ENCODE measurements at regions not wholly inside any gene's neighbourhood (a gene's known extent, or its start where the extent isn't known, plus 50 kb on each side); places are given as distances from the start of the nearest gene placed in this dataset.

DNA sequence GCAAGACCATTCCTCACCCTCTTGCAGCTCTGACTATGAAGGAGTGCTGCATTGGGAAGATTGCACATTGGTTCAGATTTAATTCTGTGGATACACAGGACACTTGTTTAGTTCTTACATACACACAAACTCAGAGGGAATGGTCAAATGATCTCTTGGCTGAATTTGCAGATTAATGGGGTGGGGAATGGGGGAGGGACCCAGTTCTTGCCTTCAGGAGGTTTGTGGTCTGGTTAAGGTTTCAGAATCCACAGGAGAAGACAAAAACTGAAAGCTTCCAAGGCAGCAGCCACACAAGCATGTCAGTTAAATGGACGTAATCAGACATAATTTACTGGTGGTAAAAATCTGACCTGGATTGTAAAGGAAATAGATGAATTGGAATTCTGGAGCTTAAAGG is 257.1 kb upstream of the ROPN1 start:
- no TSS peak for BruUV-seq (replicated peaks)
- no peaks in the 10 kb centered on the region for H3K36me3 ChIP-seq (ENCODE audit: low read depth)
- no peak for DNase-seq
- no peaks in the 10 kb centered on the region for H3K9me3 ChIP-seq (ENCODE audit: insufficient read depth, low read depth)
- CTCF ChIA-PET, result interaction anchor here (0.8 kb wide), 1 partner anchor 12 kb away, joined by 3 read pairs; no protein-coding TSS in a partner anchor
- H3F3A ChIP-seq (ENCODE audit: insufficient read depth, low read depth), result no peaks in the 10 kb centered on the region
- no peaks in the 10 kb centered on the region for H3K4me1 ChIP-seq (replicated peaks; ENCODE audit: insufficient read depth)
- no peaks in the 10 kb centered on the region for H3K79me2 ChIP-seq (ENCODE audit: low read depth)
- intact Hi-C loops (cut with micrococcal nuclease; ENCODE audit: unreplicated experiment), result no loop called here
- H3K4me3 ChIP-seq, result no peak overlapping the region
- no peaks in the 10 kb centered on the region for H4K20me1 ChIP-seq (ENCODE audit: insufficient read depth)
- H3K4me2 ChIP-seq, result no peak overlapping the region
- no peak for TF ChIP-seq EZH2 (IDR thresholded peaks at IDR 0.05; ENCODE audit: low read depth)
- TF ChIP-seq, protein P1, sequence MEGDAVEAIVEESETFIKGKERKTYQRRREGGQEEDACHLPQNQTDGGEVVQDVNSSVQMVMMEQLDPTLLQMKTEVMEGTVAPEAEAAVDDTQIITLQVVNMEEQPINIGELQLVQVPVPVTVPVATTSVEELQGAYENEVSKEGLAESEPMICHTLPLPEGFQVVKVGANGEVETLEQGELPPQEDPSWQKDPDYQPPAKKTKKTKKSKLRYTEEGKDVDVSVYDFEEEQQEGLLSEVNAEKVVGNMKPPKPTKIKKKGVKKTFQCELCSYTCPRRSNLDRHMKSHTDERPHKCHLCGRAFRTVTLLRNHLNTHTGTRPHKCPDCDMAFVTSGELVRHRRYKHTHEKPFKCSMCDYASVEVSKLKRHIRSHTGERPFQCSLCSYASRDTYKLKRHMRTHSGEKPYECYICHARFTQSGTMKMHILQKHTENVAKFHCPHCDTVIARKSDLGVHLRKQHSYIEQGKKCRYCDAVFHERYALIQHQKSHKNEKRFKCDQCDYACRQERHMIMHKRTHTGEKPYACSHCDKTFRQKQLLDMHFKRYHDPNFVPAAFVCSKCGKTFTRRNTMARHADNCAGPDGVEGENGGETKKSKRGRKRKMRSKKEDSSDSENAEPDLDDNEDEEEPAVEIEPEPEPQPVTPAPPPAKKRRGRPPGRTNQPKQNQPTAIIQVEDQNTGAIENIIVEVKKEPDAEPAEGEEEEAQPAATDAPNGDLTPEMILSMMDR (conservative IDR thresholded peaks at IDR 0.05), result no peak
- H3K27ac ChIP-seq, result no peak overlapping the region
- POLR2A ChIA-PET (ENCODE audit: unreplicated experiment), result no interaction called here
- H3K9me2 ChIP-seq (ENCODE audit: insufficient read depth), result no peaks in the 10 kb centered on the region
- peaks cover 38% of the 10 kb centered on the region for H3K27me3 ChIP-seq (ENCODE audit: insufficient read depth, low read depth)
- no peak overlapping the region for H2AFZ ChIP-seq

DNA sequence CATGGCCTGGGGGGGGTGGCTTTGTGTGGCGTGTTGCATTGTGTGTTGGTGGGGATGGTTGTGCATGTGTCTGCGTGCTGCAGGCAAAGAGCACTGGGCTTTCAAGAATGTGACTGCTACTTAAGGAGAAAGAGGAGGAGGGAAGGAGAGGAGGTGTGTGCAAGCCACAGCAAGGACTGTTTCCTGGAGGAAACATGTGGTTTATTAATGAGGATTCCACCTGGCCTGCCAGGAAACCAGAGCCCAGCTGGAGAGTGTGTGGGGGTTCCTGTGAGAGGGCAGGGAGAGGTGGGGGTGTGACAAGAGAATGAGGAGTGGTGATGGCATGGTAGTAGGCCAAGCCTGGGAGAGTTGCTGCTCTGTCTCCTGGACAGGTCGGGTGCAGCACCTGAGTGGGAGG is 258.1 kb upstream of the ROPN1 start:
- no peak for DNase-seq
- H3F3A ChIP-seq (ENCODE audit: insufficient read depth, low read depth), result no peaks in the 10 kb centered on the region
- TF ChIP-seq, protein P1 (conservative IDR thresholded peaks at IDR 0.05), result no peak
- H3K4me3 ChIP-seq, result no peak overlapping the region
- intact Hi-C loops (cut with micrococcal nuclease; ENCODE audit: unreplicated experiment), result no loop called here
- no peaks in the 10 kb centered on the region for H3K36me3 ChIP-seq (ENCODE audit: low read depth)
- H3K4me1 ChIP-seq (replicated peaks; ENCODE audit: insufficient read depth), result no peaks in the 10 kb centered on the region
- POLR2A ChIA-PET (ENCODE audit: unreplicated experiment), result no interaction called here
- BruUV-seq (replicated peaks), result no TSS peak
- no peak overlapping the region for H3K27ac ChIP-seq
- no peaks in the 10 kb centered on the region for H3K79me2 ChIP-seq (ENCODE audit: low read depth)
- H3K27me3 ChIP-seq (ENCODE audit: insufficient read depth, low read depth), result peaks cover 41% of the 10 kb centered on the region
- H3K9me2 ChIP-seq (ENCODE audit: insufficient read depth), result no peaks in the 10 kb centered on the region
- H3K9me3 ChIP-seq (ENCODE audit: insufficient read depth, low read depth), result no peaks in the 10 kb centered on the region
- H3K4me2 ChIP-seq, result no peak overlapping the region
- no peak overlapping the region for H2AFZ ChIP-seq
- no peaks in the 10 kb centered on the region for H4K20me1 ChIP-seq (ENCODE audit: insufficient read depth)
- CTCF ChIA-PET, result no interaction called here

DNA sequence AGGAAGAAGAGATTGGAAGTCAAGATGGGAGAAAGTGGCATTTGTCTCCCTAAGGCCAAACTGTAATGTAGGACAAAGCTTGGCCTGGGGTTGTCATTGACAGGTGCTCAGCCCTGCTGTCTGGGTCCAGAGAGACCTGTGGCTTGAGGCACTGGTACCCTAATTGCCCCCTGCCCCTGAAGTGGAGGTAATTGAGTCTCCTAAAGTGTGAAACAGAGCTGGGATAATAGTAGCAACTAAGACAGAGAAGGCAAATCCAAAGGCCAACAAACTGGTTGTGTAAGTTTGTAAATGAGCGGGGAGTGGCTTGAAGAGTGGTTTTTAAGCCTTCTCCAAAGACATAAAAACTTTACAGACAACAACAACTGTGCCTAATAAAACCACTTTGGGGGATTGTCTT is 264.2 kb upstream of the ROPN1 start:
- no peaks in the 10 kb centered on the region for H3K36me3 ChIP-seq (ENCODE audit: low read depth)
- POLR2A ChIA-PET (ENCODE audit: unreplicated experiment), result no interaction called here
- no peak overlapping the region for H2AFZ ChIP-seq
- CTCF ChIA-PET, result no interaction called here
- H3K9me2 ChIP-seq (ENCODE audit: insufficient read depth), result no peaks in the 10 kb centered on the region
- no peaks in the 10 kb centered on the region for H3K79me2 ChIP-seq (ENCODE audit: low read depth)
- H3K9me3 ChIP-seq (ENCODE audit: insufficient read depth, low read depth), result no peaks in the 10 kb centered on the region
- intact Hi-C loops (cut with micrococcal nuclease; ENCODE audit: unreplicated experiment), result no loop called here
- H3K27ac ChIP-seq, result no peak overlapping the region
- H3K4me3 ChIP-seq, result no peak overlapping the region
- H3K4me1 ChIP-seq (replicated peaks; ENCODE audit: insufficient read depth), result no peaks in the 10 kb centered on the region
- no peaks in the 10 kb centered on the region for H3F3A ChIP-seq (ENCODE audit: insufficient read depth, low read depth)
- H3K27me3 ChIP-seq (ENCODE audit: insufficient read depth, low read depth), result peaks cover 34% of the 10 kb centered on the region
- no peak for DNase-seq
- BruUV-seq (replicated peaks), result no TSS peak
- no peaks in the 10 kb centered on the region for H4K20me1 ChIP-seq (ENCODE audit: insufficient read depth)
- H3K4me2 ChIP-seq, result no peak overlapping the region
- no peak for TF ChIP-seq EZH2 (IDR thresholded peaks at IDR 0.05; ENCODE audit: low read depth)
- TF ChIP-seq, protein P1 (conservative IDR thresholded peaks at IDR 0.05), result no peak
